AG04450 (cell line): ENCODE measurements at regions not wholly inside any gene's neighbourhood (a gene's known extent, or its start where the extent isn't known, plus 50 kb on each side); places are given as distances from the start of the nearest gene placed in this dataset.

Experiments used
- CTCF ChIA-PET: fragments of 300-600, 350-600 bp; formaldehyde crosslinking; extraction: SDS; loops from one replicate; lab custom pipeline; 2022; ENCODE audit warnings: antibody characterized with exemption, inconsistent platforms; lab: Charles Lee
- POLR2A ChIA-PET: fragments of 350-600 bp; formaldehyde crosslinking; extraction: SDS; loops from one replicate; lab custom pipeline; 2021; ENCODE audit warnings: antibody characterized with exemption, inconsistent platforms; lab: Yijun Ruan, JAX
- DNase-seq: peaks from one replicate; pipeline ENCODE4 v3.0.0-alpha.2; 2011; ENCODE audit warnings: low read depth, low spot score
- H3K27ac ChIP-seq: one replicate; pipeline ENCODE4 v1.5.1; 2012; ENCODE audit warnings: low read depth, low read length, control low read depth
- H3K27me3 ChIP-seq: one replicate; pipeline ENCODE4 v1.6.0; 2012; ENCODE audit warnings: low read length; ENCODE audit not compliant: control insufficient read depth, insufficient read depth
- H3K4me3 ChIP-seq: 2 replicates; pipeline ENCODE4 v1.5.1; 2011; ENCODE audit warnings: mild to moderate bottlenecking, low read depth, low read length, control low read depth
- H3K9me3 ChIP-seq: 2 replicates; pipeline ENCODE4 v1.5.1; 2012; ENCODE audit warnings: low read length; ENCODE audit not compliant: control insufficient read depth, insufficient read depth
- CTCF ChIP-seq: IDR thresholded peaks from 2 replicates; pipeline ENCODE4 v1.5.1; 2011; ENCODE audit warnings: low read depth, low read length, control low read depth, inconsistent platforms

GRCh38 chr13:68784275-68784674 lies 1323.4 kb upstream of the ATXN8OS start:
- no peak for TF ChIP-seq CTCF
- no peaks in the 10 kb centered on the region for H3K27me3 ChIP-seq
- peaks cover 10% of the 10 kb centered on the region; the same call in 1 of the 2 replicates for H3K9me3 ChIP-seq
- CTCF ChIA-PET = no interaction called here
- POLR2A ChIA-PET = no interaction called here
- no peak overlapping the region for H3K4me3 ChIP-seq
- H3K27ac ChIP-seq = no peak overlapping the region
- DNase-seq = no peak

GRCh38 chr13:68759617-68760016 lies 1348.0 kb upstream of the ATXN8OS start:
- no peak overlapping the region for H3K27ac ChIP-seq
- POLR2A ChIA-PET = no interaction called here
- H3K4me3 ChIP-seq = no peak overlapping the region
- no peaks in the 10 kb centered on the region for H3K27me3 ChIP-seq
- no peak for DNase-seq
- CTCF ChIA-PET = no interaction called here
- H3K9me3 ChIP-seq = peaks cover 2% of the 10 kb centered on the region; the same call in 1 of the 2 replicates
- TF ChIP-seq CTCF = no peak

GRCh38 chr13:68749796-68750195 lies 1357.8 kb upstream of the ATXN8OS start:
- Histone ChIP-seq H3K4me3 (no peak overlapping the region), H3K27me3 (no peaks in the 10 kb centered on the region), H3K9me3 (no peaks in the 10 kb centered on the region), H3K27ac (no peak overlapping the region)
- ChIA-PET POLR2A (no interaction called here), CTCF (no interaction called here)
- no peak for TF ChIP-seq CTCF
- DNase-seq = no peak

- Histone ChIP-seq H3K27me3 (no peaks in the 10 kb centered on the region), H3K9me3 (no peaks in the 10 kb centered on the region), H3K27ac (no peak overlapping the region), H3K4me3 (no peak overlapping the region)
- ChIA-PET POLR2A (no interaction called here), CTCF (no interaction called here)
- no peak for DNase-seq
- TF ChIP-seq CTCF = no peak
Observed at GRCh38 chr13:68748038-68748437, 1359.6 kb upstream of the ATXN8OS start.

- CTCF ChIA-PET = no interaction called here
- POLR2A ChIA-PET = no interaction called here
- DNase-seq = no peak
Observed at GRCh38 chr13:68745502-68745901, 1362.1 kb upstream of the ATXN8OS start.

More at GRCh38 chr13:68745502-68745901, 1362.1 kb upstream of the ATXN8OS start:
- H3K27ac ChIP-seq = no peak overlapping the region
- H3K9me3 ChIP-seq = no peaks in the 10 kb centered on the region
- TF ChIP-seq CTCF = no peak
- no peak overlapping the region for H3K4me3 ChIP-seq
- no peaks in the 10 kb centered on the region for H3K27me3 ChIP-seq
